Left lung (tissue), 4 donors: ENCODE measurements at regions not wholly inside any gene's neighbourhood (a gene's known extent, or its start where the extent isn't known, plus 50 kb on each side); places are given as distances from the start of the nearest gene placed in this dataset.

Source experiments
- ATAC-seq: fragments of 200-7000 bp; cut with Tn5 transposase; one replicate; pipeline ENCODE4 v1.9.1; 2020; ENCODE audit warnings: moderate library complexity
- DNase-seq, 4 donors: peaks; one replicate each; pipeline ENCODE4 v3.0.0-alpha.2; 2013 to 2020
- H3K27ac ChIP-seq, 2 donors: fragments of 200-600 bp; sonication (generic) in 1 of 2; one replicate each; pipeline versions ENCODE4 v1.5.0 to v1.8.0; 2020 to 2021
- H3K27me3 ChIP-seq, 2 donors: fragments of 200-600 bp; sonication (generic) in 1 of 2; one replicate each; pipeline versions ENCODE4 v1.5.0 to v1.8.0; 2020 to 2021
- H3K36me3 ChIP-seq, 2 donors: fragments of 200-600 bp; sonication (generic) in 1 of 2; one replicate each; pipeline versions ENCODE4 v1.5.0 to v1.8.0; 2020 to 2021
- H3K4me1 ChIP-seq, 2 donors: fragments of 200-600 bp; one replicate each; pipeline ENCODE4 v1.8.0; 2021
- H3K4me3 ChIP-seq, 2 donors: fragments of 200-600 bp; sonication (generic) in 1 of 2; one replicate each; pipeline versions ENCODE4 v1.5.0 to v1.8.0; 2020 to 2021; ENCODE audit warnings: mild to moderate bottlenecking in 1 of 2
- H3K9me3 ChIP-seq, 2 donors: fragments of 200-600 bp; sonication (generic) in 1 of 2; one replicate each; pipeline versions ENCODE4 v1.5.0 to v1.8.0; 2020 to 2021
- CTCF ChIP-seq, 2 donors: fragments of 200-600 bp; sonication (generic) in 1 of 2; IDR thresholded peaks; one replicate each; pipeline versions ENCODE4 v1.5.0 to v1.8.0; 2021; ENCODE audit warnings: antibody characterized with exemption in 2 of 2
- intact Hi-C, 2 donors: fragments of 100-400 bp; cut with DNase I; formaldehyde crosslinking; loops; one replicate each; pipeline versions ENCODE4 v1.11.2 to v1.14.2; 2022
- donor health status: DM: no; HTN: yes; CAD: no.
- donor health status: DM: no; HTN: no; CAD: no.

GRCh38 chrX:69090022-69090421 lies 75.2 kb downstream of the PJA1 start:
- no peaks in the 10 kb centered on the region for H3K4me1 ChIP-seq
- no peaks in the 10 kb centered on the region for H3K9me3 ChIP-seq
- no peak overlapping the region for H3K4me3 ChIP-seq
- H3K27me3 ChIP-seq: peaks cover 0 to 3% of the 10 kb centered on the region in 2 donors
- no peaks in the 10 kb centered on the region for H3K36me3 ChIP-seq
- no peak for TF ChIP-seq CTCF (IDR thresholded peaks at IDR 0.05)
- no peak for ATAC-seq
- intact Hi-C loops: no loop called here
- no peak overlapping the region for H3K27ac ChIP-seq
- DNase-seq: no peak

GRCh38 chrX:69089203-69089602 lies 76.0 kb downstream of the PJA1 start:
- no peak for TF ChIP-seq CTCF (IDR thresholded peaks at IDR 0.05)
- H3K4me3 ChIP-seq: no peak overlapping the region
- intact Hi-C loops: loop anchor here in 1 of 2 donors (10.0 kb wide), 1 partner anchor 126 kb away; no protein-coding TSS in a partner anchor
- DNase-seq (no peak), ATAC-seq (no peak)
- H3K27me3 ChIP-seq: peaks cover 0 to 3% of the 10 kb centered on the region in 2 donors
- H3K9me3 ChIP-seq: no peaks in the 10 kb centered on the region
- no peak overlapping the region for H3K27ac ChIP-seq
- no peaks in the 10 kb centered on the region for H3K4me1 ChIP-seq
- no peaks in the 10 kb centered on the region for H3K36me3 ChIP-seq

- ATAC-seq: peak; percentile 27
- Histone ChIP-seq H3K27ac (no peak overlapping the region), H3K9me3 (no peaks in the 10 kb centered on the region), H3K4me1 (no peaks in the 10 kb centered on the region), H3K36me3 (no peaks in the 10 kb centered on the region), H3K27me3 (peaks cover 0 to 3% of the 10 kb centered on the region in 2 donors), H3K4me3 (no peak overlapping the region)
- peak in 1 of 4 donors; percentile 56 for DNase-seq
- TF ChIP-seq CTCF (IDR thresholded peaks at IDR 0.05): no peak
- intact Hi-C loops: loop anchor here in 1 of 2 donors (10.0 kb wide), 1 partner anchor 126 kb away; no protein-coding TSS in a partner anchor
Measured at GRCh38 chrX:69088171-69088938, 76.9 kb downstream of the PJA1 start.

GRCh38 chrX:69085826-69086225 lies 79.4 kb downstream of the PJA1 start:
- DNase-seq (no peak), ATAC-seq (no peak)
- peaks cover 0 to 3% of the 10 kb centered on the region in 2 donors for H3K27me3 ChIP-seq
- H3K27ac ChIP-seq: no peak overlapping the region
- H3K4me3 ChIP-seq: no peak overlapping the region
- H3K36me3 ChIP-seq: no peaks in the 10 kb centered on the region
- no peaks in the 10 kb centered on the region for H3K4me1 ChIP-seq
- no peak for TF ChIP-seq CTCF (IDR thresholded peaks at IDR 0.05)
- no peaks in the 10 kb centered on the region for H3K9me3 ChIP-seq
- intact Hi-C loops: loop anchor here in 1 of 2 donors (10.0 kb wide), 1 partner anchor 129 kb away; no protein-coding TSS in a partner anchor

GRCh38 chrX:69085151-69085550 lies 80.1 kb downstream of the PJA1 start:
- H3K27ac ChIP-seq: no peak overlapping the region
- intact Hi-C loops: loop anchor here in 1 of 2 donors (10.0 kb wide), 1 partner anchor 130 kb away; no protein-coding TSS in a partner anchor
- no peaks in the 10 kb centered on the region for H3K4me1 ChIP-seq
- TF ChIP-seq CTCF (IDR thresholded peaks at IDR 0.05): no peak
- H3K9me3 ChIP-seq: no peaks in the 10 kb centered on the region
- H3K4me3 ChIP-seq: no peak overlapping the region
- no peak for DNase-seq
- H3K27me3 ChIP-seq: peaks cover 0 to 3% of the 10 kb centered on the region in 2 donors
- no peak for ATAC-seq
- no peaks in the 10 kb centered on the region for H3K36me3 ChIP-seq
